Skeletal muscle tissue (tissue), 3 donors: ENCODE measurements at regions not wholly inside any gene's neighbourhood (a gene's known extent, or its start where the extent isn't known, plus 50 kb on each side); places are given as distances from the start of the nearest gene placed in this dataset.

Experiments
- H3K27ac ChIP-seq: one replicate; pipeline ENCODE4 v1.7.0; 2013; ENCODE audit warnings: mild to moderate bottlenecking, low read depth, low read length, inconsistent platforms
- H3K27me3 ChIP-seq, 3 donors: one replicate each; pipeline ENCODE4 v1.7.0; 2013; ENCODE audit warnings: low read length in 3 of 3; ENCODE audit not compliant: control insufficient read depth in 3 of 3, insufficient read depth in 3 of 3
- H3K36me3 ChIP-seq, 3 donors: one replicate each; pipeline ENCODE4 v1.7.0; 2013; ENCODE audit warnings: low read length in 3 of 3; ENCODE audit not compliant: control insufficient read depth in 3 of 3, insufficient read depth in 3 of 3
- H3K4me1 ChIP-seq, 3 donors: one replicate each; pipeline ENCODE4 v1.7.0; 2013; ENCODE audit warnings: low read length in 3 of 3, mild to moderate bottlenecking in 3 of 3; ENCODE audit not compliant: control insufficient read depth in 3 of 3, insufficient read depth in 3 of 3
- H3K4me3 ChIP-seq, 3 donors: one replicate each; pipeline ENCODE4 v1.7.0; 2013; ENCODE audit warnings: low read length in 3 of 3
- H3K9ac ChIP-seq, 3 donors: one replicate each; pipeline ENCODE4 v1.7.0; 2013; ENCODE audit warnings: low read length in 3 of 3, mild to moderate bottlenecking in 3 of 3, moderate library complexity in 2 of 3, low read depth in 1 of 3
- H3K9me3 ChIP-seq, 3 donors: one replicate each; pipeline ENCODE4 v1.7.0; 2013; ENCODE audit warnings: low read length in 3 of 3; ENCODE audit not compliant: control insufficient read depth in 3 of 3
- donor health status: Osteomylitis.

- no peak overlapping the region for H3K9ac ChIP-seq
- H3K9me3 ChIP-seq, result no peaks in the 10 kb centered on the region
- H3K4me3 ChIP-seq, result no peak overlapping the region
- H3K36me3 ChIP-seq, result no peaks in the 10 kb centered on the region
- no peak overlapping the region for H3K27ac ChIP-seq
- no peaks in the 10 kb centered on the region for H3K27me3 ChIP-seq
- H3K4me1 ChIP-seq, result no peaks in the 10 kb centered on the region
Observed at GRCh38 chr6:165119231-165120020, 190.0 kb downstream of the C6orf118 start.

- H3K27ac ChIP-seq, result no peak overlapping the region
- H3K9me3 ChIP-seq, result no peaks in the 10 kb centered on the region
- no peaks in the 10 kb centered on the region for H3K27me3 ChIP-seq
- no peaks in the 10 kb centered on the region for H3K4me1 ChIP-seq
- H3K36me3 ChIP-seq, result no peaks in the 10 kb centered on the region
- no peak overlapping the region for H3K4me3 ChIP-seq
- no peak overlapping the region for H3K9ac ChIP-seq
Observed at GRCh38 chr6:165118736-165119135, 190.7 kb downstream of the C6orf118 start.

- no peak overlapping the region for H3K27ac ChIP-seq
- H3K4me3 ChIP-seq, result no peak overlapping the region
- H3K27me3 ChIP-seq, result no peaks in the 10 kb centered on the region
- no peaks in the 10 kb centered on the region for H3K36me3 ChIP-seq
- no peaks in the 10 kb centered on the region for H3K9me3 ChIP-seq
- H3K4me1 ChIP-seq, result no peaks in the 10 kb centered on the region
- no peak overlapping the region for H3K9ac ChIP-seq
Observed at GRCh38 chr6:165117806-165118205, 191.6 kb downstream of the C6orf118 start.

GRCh38 chr6:165117121-165117520, 192.3 kb downstream of the C6orf118 start:
- no peak overlapping the region for H3K9ac ChIP-seq

GRCh38 chr6:165110860-165111259, 198.5 kb downstream of the C6orf118 start:
- no peak overlapping the region for H3K9ac ChIP-seq
- no peaks in the 10 kb centered on the region for H3K27me3 ChIP-seq
- H3K4me1 ChIP-seq, result no peaks in the 10 kb centered on the region
- no peak overlapping the region for H3K27ac ChIP-seq
- H3K9me3 ChIP-seq, result no peaks in the 10 kb centered on the region
- no peak overlapping the region for H3K4me3 ChIP-seq
- no peaks in the 10 kb centered on the region for H3K36me3 ChIP-seq

More at GRCh38 chr6:165117121-165117520, 192.3 kb downstream of the C6orf118 start:
- Histone ChIP-seq H3K4me3 (no peak overlapping the region), H3K9me3 (no peaks in the 10 kb centered on the region), H3K27ac (no peak overlapping the region), H3K36me3 (no peaks in the 10 kb centered on the region), H3K4me1 (no peaks in the 10 kb centered on the region), H3K27me3 (no peaks in the 10 kb centered on the region)

GRCh38 chr6:165109011-165109410, 200.4 kb downstream of the C6orf118 start:
- H3K9me3 ChIP-seq, result no peaks in the 10 kb centered on the region
- H3K4me3 ChIP-seq, result no peak overlapping the region
- no peaks in the 10 kb centered on the region for H3K36me3 ChIP-seq

GRCh38 chr6:165106261-165106660, 203.1 kb downstream of the C6orf118 start:
- Histone ChIP-seq H3K36me3 (no peaks in the 10 kb centered on the region), H3K4me1 (no peaks in the 10 kb centered on the region), H3K27ac (no peak overlapping the region), H3K9me3 (no peaks in the 10 kb centered on the region), H3K27me3 (no peaks in the 10 kb centered on the region), H3K9ac (no peak overlapping the region), H3K4me3 (no peak overlapping the region)

More at GRCh38 chr6:165109011-165109410, 200.4 kb downstream of the C6orf118 start:
- H3K27me3 ChIP-seq, result no peaks in the 10 kb centered on the region
- no peak overlapping the region for H3K9ac ChIP-seq
- no peaks in the 10 kb centered on the region for H3K4me1 ChIP-seq
- no peak overlapping the region for H3K27ac ChIP-seq

- no peak overlapping the region for H3K27ac ChIP-seq
- H3K4me1 ChIP-seq, result no peaks in the 10 kb centered on the region
- no peaks in the 10 kb centered on the region for H3K27me3 ChIP-seq
- H3K36me3 ChIP-seq, result no peaks in the 10 kb centered on the region
- H3K9me3 ChIP-seq, result peaks cover 0 to 9% (median 5%) of the 10 kb centered on the region in 3 donors
- no peak overlapping the region for H3K4me3 ChIP-seq
- H3K9ac ChIP-seq, result no peak overlapping the region
Observed at GRCh38 chr6:165098165-165098564, 211.2 kb downstream of the C6orf118 start.

GRCh38 chr6:165096868-165097267, 212.5 kb downstream of the C6orf118 start:
- H3K4me3 ChIP-seq, result no peak overlapping the region
- peaks cover 0 to 9% (median 5%) of the 10 kb centered on the region in 3 donors for H3K9me3 ChIP-seq
- no peaks in the 10 kb centered on the region for H3K27me3 ChIP-seq
- H3K36me3 ChIP-seq, result no peaks in the 10 kb centered on the region
- no peaks in the 10 kb centered on the region for H3K4me1 ChIP-seq
- no peak overlapping the region for H3K9ac ChIP-seq
- H3K27ac ChIP-seq, result no peak overlapping the region

GRCh38 chr6:165096209-165096608, 213.2 kb downstream of the C6orf118 start:
- no peaks in the 10 kb centered on the region for H3K4me1 ChIP-seq
- H3K36me3 ChIP-seq, result no peaks in the 10 kb centered on the region
- H3K9ac ChIP-seq, result no peak overlapping the region
- H3K4me3 ChIP-seq, result no peak overlapping the region
- H3K9me3 ChIP-seq, result peaks cover 0 to 9% (median 5%) of the 10 kb centered on the region in 3 donors
- no peak overlapping the region for H3K27ac ChIP-seq
- H3K27me3 ChIP-seq, result no peaks in the 10 kb centered on the region
